ENCODE measurements at regions not wholly inside any gene's neighbourhood (a gene's known extent, or its start where the extent isn't known, plus 50 kb on each side); places are given as distances from the start of the nearest gene placed in this dataset.

- Histone ChIP-seq H2AFZ (ENCODE audit: low read depth, low read length, poor library complexity, severe bottlenecking) (no peak overlapping the region), H3K79me2 (ENCODE audit: insufficient read depth, low read length) (no peaks in the 10 kb centered on the region), H4K20me1 (ENCODE audit: insufficient read depth) (no peaks in the 10 kb centered on the region), H3K27me3 (ENCODE audit: insufficient read depth, low read length) (no peaks in the 10 kb centered on the region), H3K4me1 (ENCODE audit: control insufficient read depth in 1 of 2, insufficient read depth in 2 of 2, low read length in 2 of 2) (no peaks in the 10 kb centered on the region), H3K4me3 (replicated peaks in 1 of 2; ENCODE audit: low read depth in 1 of 2, low read length in 2 of 2) (no peak overlapping the region), H3K9me2 (ENCODE audit: insufficient read depth) (no peaks in the 10 kb centered on the region), H3K9me3 (ENCODE audit: control insufficient read depth in 1 of 2, insufficient read depth in 1 of 2, low read depth in 1 of 2, low read length in 2 of 2) (no peaks in the 10 kb centered on the region), H3K27ac (ENCODE audit: low read depth, low read length) (no peak overlapping the region), H3K9ac (ENCODE audit: low read length) (no peak overlapping the region), H3K36me3 (ENCODE audit: control insufficient read depth in 1 of 2, insufficient read depth in 2 of 2, low read length in 2 of 2) (no peaks in the 10 kb centered on the region), H3K4me2 (ENCODE audit: low read length) (no peak overlapping the region)
- BruUV-seq (replicated peaks): no TSS peak
- ChIA-PET RAD21 (ENCODE audit: low non-redundant PET in 1 of 2, low total read pairs in 2 of 2, uncharacterized antibody in 2 of 2, unreplicated experiment in 2 of 2) (no interaction called here), POLR2A (no interaction called here), CTCF (no interaction called here)
- TF ChIP-seq POLR2A (IDR thresholded peaks at IDR 0.05; ENCODE audit: borderline replicate concordance, extremely low read depth, insufficient read depth, insufficient read length) (no peak), MAX (IDR thresholded peaks at IDR 0.05) (no peak), SIN3A (IDR thresholded peaks at IDR 0.05; ENCODE audit: low read depth) (no peak), SRF (IDR thresholded peaks at IDR 0.05; ENCODE audit: low read depth) (no peak), EZH2phosphoT487 (IDR thresholded peaks at IDR 0.05; ENCODE audit: borderline replicate concordance) (no peak), EZH2 (IDR thresholded peaks at IDR 0.05) (no peak), EGR1 (IDR thresholded peaks at IDR 0.05; ENCODE audit: low read depth) (no peak), ZBTB33 (IDR thresholded peaks at IDR 0.05; ENCODE audit: extremely low read depth, insufficient replicate concordance, low read length) (no peak), POLR2AphosphoS5 (IDR thresholded peaks at IDR 0.05; ENCODE audit: low read depth, low read length) (no peak), JUND (IDR thresholded peaks at IDR 0.05) (no peak)
- DNase-seq (ENCODE audit: low read depth, low spot score): no peak
- intact Hi-C loops (cut with micrococcal nuclease): no loop called here
- no peak for ATAC-seq
These were observed 348.2 kb upstream of the DUSP10 start for GRCh38 chr1:222090103-222090502.

All from HCT116 (cell line).